ENCODE measurements at regions not wholly inside any gene's neighbourhood (a gene's known extent, or its start where the extent isn't known, plus 50 kb on each side); places are given as distances from the start of the nearest gene placed in this dataset.

GRCh38 chr13:22211876-22212275, 541.0 kb downstream of the FGF9 start:
- Histone ChIP-seq H4K5ac (ENCODE audit: insufficient read length, low read depth, low read length) (no peak overlapping the region), H2AFZ (ENCODE audit: low read length) (no peak overlapping the region), H3K79me2 (ENCODE audit: insufficient read depth, low read length) (no peaks in the 10 kb centered on the region), H3K27ac (ENCODE audit: insufficient read length, low read depth, low read length) (no peak overlapping the region), H2BK15ac (ENCODE audit: low read depth, low read length) (no peak overlapping the region), H3K23me2 (ENCODE audit: insufficient read length, low read depth, low read length, poor library complexity, severe bottlenecking) (no peaks in the 10 kb centered on the region), H2BK5ac (ENCODE audit: insufficient read length, low read length) (no peak overlapping the region), H3K14ac (ENCODE audit: insufficient read depth, low read length) (no peak overlapping the region), H4K20me1 (ENCODE audit: control insufficient read depth, insufficient read depth, insufficient read length) (no peaks in the 10 kb centered on the region), H3K79me1 (ENCODE audit: insufficient read depth, low read depth, low read length, poor library complexity, severe bottlenecking) (no peaks in the 10 kb centered on the region), H2BK20ac (ENCODE audit: low read depth, low read length, poor library complexity, severe bottlenecking) (no peak overlapping the region), H3K23ac (ENCODE audit: insufficient read length, low read depth, low read length) (no peak overlapping the region), H4K8ac (replicated peaks; ENCODE audit: insufficient read length, low read depth, low read length) (no peak overlapping the region), H3K4ac (ENCODE audit: low read depth, low read length) (no peak overlapping the region), H3T11ph (ENCODE audit: low read length) (no peak overlapping the region), H3K9ac (ENCODE audit: extremely low read depth, insufficient read length, low read length) (no peak overlapping the region), H3K27me3 (ENCODE audit: insufficient read depth, low read length) (0 out of 2 replicates have a peak, but pooled peaks cover 1% of the 10 kb centered on the region), H2BK120ac (ENCODE audit: low read depth, low read length, poor library complexity, severe bottlenecking) (no peak overlapping the region), H3K4me1 (ENCODE audit: insufficient read depth, low read length) (peaks cover 4% of the 10 kb centered on the region; the same call in 1 of the 2 replicates), H2AK5ac (ENCODE audit: insufficient read length, low read length) (no peak overlapping the region), H3K56ac (ENCODE audit: insufficient read length, low read depth, low read length) (no peak overlapping the region), H3K9me3 (ENCODE audit: control insufficient read depth, low read depth, low read length) (no peaks in the 10 kb centered on the region), H4K91ac (ENCODE audit: insufficient read length, low read depth, low read length) (no peak overlapping the region), H3K4me2 (ENCODE audit: insufficient read depth, insufficient read length, low read length) (no peak overlapping the region), H3K18ac (ENCODE audit: insufficient read length, low read depth, low read length) (no peak overlapping the region), H2BK12ac (ENCODE audit: insufficient read length, low read depth, low read length) (no peak overlapping the region)
- H3K27ac Mint-ChIP-seq, result no peak overlapping the region
- DNase-seq, result no peak
- no peaks in the 10 kb centered on the region; a peak in 1 of 5 replicates for H3K9me3 Mint-ChIP-seq
- TF ChIP-seq, protein P1, sequence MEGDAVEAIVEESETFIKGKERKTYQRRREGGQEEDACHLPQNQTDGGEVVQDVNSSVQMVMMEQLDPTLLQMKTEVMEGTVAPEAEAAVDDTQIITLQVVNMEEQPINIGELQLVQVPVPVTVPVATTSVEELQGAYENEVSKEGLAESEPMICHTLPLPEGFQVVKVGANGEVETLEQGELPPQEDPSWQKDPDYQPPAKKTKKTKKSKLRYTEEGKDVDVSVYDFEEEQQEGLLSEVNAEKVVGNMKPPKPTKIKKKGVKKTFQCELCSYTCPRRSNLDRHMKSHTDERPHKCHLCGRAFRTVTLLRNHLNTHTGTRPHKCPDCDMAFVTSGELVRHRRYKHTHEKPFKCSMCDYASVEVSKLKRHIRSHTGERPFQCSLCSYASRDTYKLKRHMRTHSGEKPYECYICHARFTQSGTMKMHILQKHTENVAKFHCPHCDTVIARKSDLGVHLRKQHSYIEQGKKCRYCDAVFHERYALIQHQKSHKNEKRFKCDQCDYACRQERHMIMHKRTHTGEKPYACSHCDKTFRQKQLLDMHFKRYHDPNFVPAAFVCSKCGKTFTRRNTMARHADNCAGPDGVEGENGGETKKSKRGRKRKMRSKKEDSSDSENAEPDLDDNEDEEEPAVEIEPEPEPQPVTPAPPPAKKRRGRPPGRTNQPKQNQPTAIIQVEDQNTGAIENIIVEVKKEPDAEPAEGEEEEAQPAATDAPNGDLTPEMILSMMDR (conservative IDR thresholded peaks at IDR 0.05), result no peak
- no CpG with 5 or more reads among the region's 14 CpGs for WGBS (ENCODE audit: extremely low coverage, insufficient read length, low lambda C conversion rate)
- no peaks in the 10 kb centered on the region; the same call in none of the 2 replicates for H3K27me3 Mint-ChIP-seq (ENCODE audit: low read depth)
- no peaks in the 10 kb centered on the region; a peak in 2 of 7 replicates for H3K36me3 Mint-ChIP-seq (ENCODE audit: insufficient read depth in 1 of 3, low read depth in 3 of 3)
- H3K4me3 Mint-ChIP-seq, result no peak overlapping the region
- peaks cover 31 to 40% of the 10 kb centered on the region in 2 experiments for H3K4me1 Mint-ChIP-seq
